ENCODE measurements at regions not wholly inside any gene's neighbourhood (a gene's known extent, or its start where the extent isn't known, plus 50 kb on each side); places are given as distances from the start of the nearest gene placed in this dataset.
"Not testable (repeated sequence)": the region's sequence is repeated elsewhere in the genome, so short reads cannot be mapped to it uniquely, and the experiment has no call there.

DNA sequence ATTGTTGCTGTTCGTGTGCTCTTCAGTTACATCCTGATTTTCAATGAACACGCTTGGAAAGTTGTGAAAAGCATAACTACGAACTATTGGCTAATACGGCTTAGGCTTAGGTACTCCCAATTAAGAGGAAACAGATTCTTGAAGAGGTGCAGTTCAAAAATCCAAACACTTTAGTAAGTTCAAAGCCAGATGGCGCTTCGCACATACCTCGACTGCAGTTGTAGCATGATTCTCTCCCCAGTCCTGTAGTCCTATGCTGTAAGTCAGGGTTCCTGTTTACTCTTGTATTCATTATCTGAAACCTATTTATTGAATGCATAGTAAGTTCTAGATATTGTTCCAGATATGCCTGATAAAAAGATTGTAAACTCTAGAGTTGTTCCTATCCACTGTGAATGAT is 165.2 kb downstream of the TRIB2 start:
- DNase-seq: no peak

DNA sequence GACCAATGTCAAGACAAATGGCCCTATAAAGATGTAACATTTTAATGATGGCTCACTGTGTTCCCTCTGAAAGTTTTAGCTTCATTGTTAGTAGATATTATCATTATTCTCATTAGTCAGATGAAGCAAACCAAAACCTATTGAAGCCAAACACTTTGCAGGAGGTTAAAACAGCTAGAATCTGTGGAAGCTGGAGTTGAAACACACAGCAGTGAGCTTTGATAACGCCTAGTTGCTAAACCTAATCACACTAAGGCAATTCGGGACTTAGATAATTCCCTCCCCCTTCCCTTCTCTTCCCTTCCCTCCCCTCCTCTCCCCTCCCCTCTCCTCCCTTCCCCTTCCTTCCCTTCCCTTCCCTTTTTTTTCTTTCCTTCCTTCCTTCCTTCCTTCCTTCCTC is 165.7 kb downstream of the TRIB2 start:
- no peak for DNase-seq

GRCh38 chr2:12883906-12884305 is 167.2 kb downstream of the TRIB2 start:
- DNase-seq: no peak

DNA sequence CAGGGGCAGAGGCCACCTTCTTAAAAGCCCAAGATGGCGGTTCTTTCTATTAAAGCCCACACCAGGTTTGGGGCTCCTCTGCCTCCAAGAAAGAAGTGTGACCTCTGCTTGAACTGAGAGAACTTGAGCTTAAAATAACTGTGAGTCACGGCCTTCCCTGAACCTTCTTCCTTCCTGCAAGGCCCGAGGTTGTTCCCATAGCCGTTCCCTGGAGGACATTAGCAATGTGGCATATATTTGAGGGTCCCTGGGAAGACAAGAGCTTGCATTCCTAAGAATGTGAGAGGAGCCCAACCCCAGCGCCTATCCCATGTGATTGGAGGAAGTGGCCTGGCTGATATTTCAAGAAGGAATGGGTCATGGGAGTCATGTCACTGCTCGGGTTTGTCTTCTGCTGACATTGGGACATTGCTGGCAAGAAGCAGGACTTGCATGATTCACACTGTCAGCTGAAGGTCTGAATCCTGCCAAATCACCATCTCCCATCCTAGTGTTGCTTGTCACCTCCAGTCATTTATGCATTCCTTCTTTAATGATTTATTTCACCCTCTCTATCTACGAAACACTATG is 168.1 kb downstream of the TRIB2 start:
- no peak for DNase-seq

- DNase-seq: no peak
These were observed 173.3 kb downstream of the TRIB2 start for GRCh38 chr2:12890066-12890465.

DNA sequence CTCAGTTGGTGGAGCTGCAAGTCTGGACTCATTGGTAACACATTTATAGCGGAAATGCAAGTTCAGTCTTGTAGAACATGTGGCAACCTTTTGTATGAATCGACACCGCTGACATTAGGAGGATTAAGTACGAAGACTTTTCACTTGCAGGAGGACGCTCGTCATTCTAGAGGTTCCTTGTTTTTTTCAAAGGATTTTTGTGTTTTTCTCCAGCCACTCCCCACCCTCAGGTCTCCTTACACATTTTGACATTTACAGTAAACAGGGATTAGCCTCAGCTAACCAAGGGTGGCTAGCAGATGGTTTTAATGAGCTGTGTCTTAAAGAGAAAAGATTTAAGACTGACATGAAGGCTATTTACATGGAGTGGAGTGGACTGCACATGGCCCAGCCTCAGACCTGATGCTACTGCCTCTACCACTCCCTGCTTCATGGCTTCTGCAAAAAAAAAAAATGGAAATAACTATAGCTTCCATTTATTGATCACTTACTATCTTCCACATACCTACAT is 173.8 kb downstream of the TRIB2 start:
- no peak for DNase-seq

- no peak for DNase-seq
These were observed 178.3 kb downstream of the TRIB2 start for GRCh38 chr2:12895017-12895416.

GRCh38 chr2:12896318-12896982 is 179.7 kb downstream of the TRIB2 start:
- no peak for DNase-seq

- no peak for DNase-seq
These were observed 180.4 kb downstream of the TRIB2 start for GRCh38 chr2:12897181-12897580.

- DNase-seq: no peak
These were observed 186.5 kb downstream of the TRIB2 start for GRCh38 chr2:12903272-12903671.

- no peak for DNase-seq
These were observed 193.7 kb downstream of the TRIB2 start for GRCh38 chr2:12910431-12910830.

DNA sequence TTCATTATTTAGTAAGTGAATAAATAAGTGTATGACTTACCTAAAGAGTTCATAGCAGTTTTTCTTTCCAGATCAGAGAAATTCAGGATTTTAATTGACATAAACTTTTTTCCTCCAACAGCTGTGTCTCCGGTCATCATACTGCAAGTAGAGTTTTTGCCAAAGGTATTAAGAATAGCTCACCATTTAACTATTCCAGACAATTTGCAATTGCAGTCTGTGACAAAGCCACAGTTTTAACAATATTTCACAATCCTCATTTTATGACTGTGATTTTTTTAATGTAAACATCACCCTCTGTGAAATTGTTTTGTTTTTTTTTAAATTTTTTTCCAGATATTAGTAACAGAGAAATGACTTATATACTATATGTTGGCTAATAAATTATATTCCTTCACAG is 199.1 kb downstream of the TRIB2 start:
- no peak for DNase-seq

GRCh38 chr2:12918138-12918834 is 201.6 kb downstream of the TRIB2 start:
- no peak for DNase-seq

- no peak for DNase-seq
These were observed 202.2 kb downstream of the TRIB2 start for GRCh38 chr2:12918835-12919445.

DNA sequence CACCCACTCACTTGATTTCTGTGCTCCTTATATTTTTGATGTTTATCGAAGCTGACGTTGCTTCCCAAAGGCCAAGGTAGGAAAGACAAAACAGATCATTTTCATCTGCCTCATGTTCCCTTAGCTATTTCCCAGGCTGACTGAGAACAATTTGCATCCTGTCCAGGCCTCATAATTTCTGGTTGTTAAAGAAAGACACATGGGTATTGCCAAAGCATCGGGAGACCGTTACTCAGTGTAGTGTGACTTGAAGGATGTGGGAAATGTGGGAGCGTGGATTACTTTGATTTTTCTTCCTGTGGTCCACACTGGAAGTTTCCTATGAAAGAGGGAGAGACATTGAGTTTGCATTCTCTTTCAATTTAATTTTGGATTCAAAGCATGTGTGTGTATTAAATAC is 204.6 kb downstream of the TRIB2 start:
- no peak for DNase-seq

- no peak for DNase-seq
These were observed 207.3 kb downstream of the TRIB2 start for GRCh38 chr2:12923907-12924610.

- not testable (repeated sequence) for DNase-seq
These were observed 209.9 kb downstream of the TRIB2 start for GRCh38 chr2:12926641-12927040.

- no peak for DNase-seq
These were observed 211.6 kb downstream of the TRIB2 start for GRCh38 chr2:12928197-12928774.

GRCh38 chr2:12928775-12929401 is 212.2 kb downstream of the TRIB2 start:
- no peak for DNase-seq

GRCh38 chr2:12929758-12930157 is 213.0 kb downstream of the TRIB2 start:
- no peak for DNase-seq

DNA sequence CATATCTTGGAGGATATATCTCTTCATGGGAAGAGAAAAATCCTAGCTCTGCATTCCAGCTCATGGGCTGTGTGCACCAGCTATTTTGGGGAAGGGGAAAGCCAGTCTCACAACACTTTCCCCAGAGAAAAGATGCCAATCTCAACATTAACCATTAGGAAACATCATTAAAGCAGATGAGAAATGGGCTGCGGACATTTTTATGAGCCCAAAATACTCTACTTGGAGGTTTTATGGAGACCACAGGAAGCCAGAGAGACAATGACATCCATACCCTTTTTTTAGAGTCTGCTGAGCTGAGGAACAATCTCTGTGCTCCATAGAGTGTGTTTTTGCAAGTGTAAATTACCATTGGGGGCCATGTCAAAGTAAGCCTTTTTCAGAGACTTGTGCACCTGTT is 213.7 kb downstream of the TRIB2 start:
- DNase-seq: no peak

- no peak for DNase-seq
These were observed 214.6 kb downstream of the TRIB2 start for GRCh38 chr2:12931186-12931844.

Measured in NCI-H146 (cell line).